ENCODE measurements at regions not wholly inside any gene's neighbourhood (a gene's known extent, or its start where the extent isn't known, plus 50 kb on each side); places are given as distances from the start of the nearest gene placed in this dataset.

- TF ChIP-seq, protein P1, sequence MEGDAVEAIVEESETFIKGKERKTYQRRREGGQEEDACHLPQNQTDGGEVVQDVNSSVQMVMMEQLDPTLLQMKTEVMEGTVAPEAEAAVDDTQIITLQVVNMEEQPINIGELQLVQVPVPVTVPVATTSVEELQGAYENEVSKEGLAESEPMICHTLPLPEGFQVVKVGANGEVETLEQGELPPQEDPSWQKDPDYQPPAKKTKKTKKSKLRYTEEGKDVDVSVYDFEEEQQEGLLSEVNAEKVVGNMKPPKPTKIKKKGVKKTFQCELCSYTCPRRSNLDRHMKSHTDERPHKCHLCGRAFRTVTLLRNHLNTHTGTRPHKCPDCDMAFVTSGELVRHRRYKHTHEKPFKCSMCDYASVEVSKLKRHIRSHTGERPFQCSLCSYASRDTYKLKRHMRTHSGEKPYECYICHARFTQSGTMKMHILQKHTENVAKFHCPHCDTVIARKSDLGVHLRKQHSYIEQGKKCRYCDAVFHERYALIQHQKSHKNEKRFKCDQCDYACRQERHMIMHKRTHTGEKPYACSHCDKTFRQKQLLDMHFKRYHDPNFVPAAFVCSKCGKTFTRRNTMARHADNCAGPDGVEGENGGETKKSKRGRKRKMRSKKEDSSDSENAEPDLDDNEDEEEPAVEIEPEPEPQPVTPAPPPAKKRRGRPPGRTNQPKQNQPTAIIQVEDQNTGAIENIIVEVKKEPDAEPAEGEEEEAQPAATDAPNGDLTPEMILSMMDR (IDR thresholded peaks at IDR 0.05; ENCODE audit: insufficient read depth, low read length): no peak
- TF ChIP-seq SPI1 (IDR thresholded peaks at IDR 0.05; ENCODE audit: borderline replicate concordance, low read depth) (no peak), POLR2AphosphoS5 (IDR thresholded peaks at IDR 0.05; ENCODE audit: low read depth) (no peak), REST (IDR thresholded peaks at IDR 0.05; ENCODE audit: insufficient replicate concordance, low read depth) (no peak), GABPA (IDR thresholded peaks at IDR 0.05; ENCODE audit: low read depth) (no peak)
Measured at GRCh38 chr12:24389394-24389793, 439.9 kb upstream of the SOX5 start.
